ENCODE measurements at regions not wholly inside any gene's neighbourhood (a gene's known extent, or its start where the extent isn't known, plus 50 kb on each side); places are given as distances from the start of the nearest gene placed in this dataset.

- TF ChIP-seq ZBTB11 (CRISPR knock-in tag; IDR thresholded peaks at IDR 0.05) (no peak), HDAC6 (IDR thresholded peaks at IDR 0.05; ENCODE audit: unreplicated experiment) (no peak), RAD51 (IDR thresholded peaks at IDR 0.05) (no peak), PRDM15 (CRISPR knock-in tag; IDR thresholded peaks at IDR 0.05) (no peak), BMI1 (IDR thresholded peaks at IDR 0.05; ENCODE audit: borderline replicate concordance) (no peak), YY1 (IDR thresholded peaks at IDR 0.05; ENCODE audit: low read depth, low read length) (no peak), FOXK2 (IDR thresholded peaks at IDR 0.05) (no peak), PBX3 (IDR thresholded peaks at IDR 0.05; ENCODE audit: insufficient replicate concordance, low read depth, low read length) (no peak), E2F4 (IDR thresholded peaks at IDR 0.05; ENCODE audit: low read depth, low read length) (no peak)
These were observed 202.5 kb downstream of the GLI2 start (continued) for GRCh38 chr2:120938045-120938771.
